ENCODE measurements at regions not wholly inside any gene's neighbourhood (a gene's known extent, or its start where the extent isn't known, plus 50 kb on each side); places are given as distances from the start of the nearest gene placed in this dataset.

- no peak for TF ChIP-seq PAX5 (IDR thresholded peaks at IDR 0.05; ENCODE audit: insufficient read depth, low read length, severe bottlenecking)
- TF ChIP-seq SPI1 (IDR thresholded peaks at IDR 0.05; ENCODE audit: low read depth, low read length): no peak
- no peak for TF ChIP-seq POU2F2 (IDR thresholded peaks at IDR 0.05; ENCODE audit: low read depth, low read length)
- no peak for TF ChIP-seq POLR2A (IDR thresholded peaks at IDR 0.05; ENCODE audit: low read depth, low read length)
- no peak for TF ChIP-seq TAF1 (IDR thresholded peaks at IDR 0.05; ENCODE audit: low read depth, low read length)
- no peak for TF ChIP-seq POLR2AphosphoS5 (IDR thresholded peaks at IDR 0.05; ENCODE audit: low read depth, low read length)
- no peak for FAIRE-seq
- DNase-seq (ENCODE audit: insufficient read length, low spot score): no peak
Measured at GRCh38 chr2:219692521-219692920, 65.1 kb downstream of the SLC4A3 start.

- DNase-seq (ENCODE audit: insufficient read length, low spot score) (no peak), FAIRE-seq (no peak)
Measured at GRCh38 chr2:219695145-219695709, 67.8 kb downstream of the SLC4A3 start.

GRCh38 chr2:219697811-219698747, 70.6 kb downstream of the SLC4A3 start:
- no peak for TF ChIP-seq SPI1 (IDR thresholded peaks at IDR 0.05; ENCODE audit: low read depth, low read length)
- no peak for TF ChIP-seq PAX5 (IDR thresholded peaks at IDR 0.05; ENCODE audit: insufficient read depth, low read length, severe bottlenecking)
- TF ChIP-seq POLR2AphosphoS5 (IDR thresholded peaks at IDR 0.05; ENCODE audit: low read depth, low read length): no peak
- TF ChIP-seq TAF1 (IDR thresholded peaks at IDR 0.05; ENCODE audit: low read depth, low read length): no peak
- no peak for TF ChIP-seq POLR2A (IDR thresholded peaks at IDR 0.05; ENCODE audit: low read depth, low read length)
- no peak for TF ChIP-seq POU2F2 (IDR thresholded peaks at IDR 0.05; ENCODE audit: low read depth, low read length)
- DNase-seq (ENCODE audit: insufficient read length, low spot score): no peak
- FAIRE-seq: no peak

More at GRCh38 chr2:219695145-219695709, 67.8 kb downstream of the SLC4A3 start:
- TF ChIP-seq POU2F2 (IDR thresholded peaks at IDR 0.05; ENCODE audit: low read depth, low read length) (no peak), POLR2AphosphoS5 (IDR thresholded peaks at IDR 0.05; ENCODE audit: low read depth, low read length) (no peak), PAX5 (IDR thresholded peaks at IDR 0.05; ENCODE audit: insufficient read depth, low read length, severe bottlenecking) (no peak), SPI1 (IDR thresholded peaks at IDR 0.05; ENCODE audit: low read depth, low read length) (no peak), TAF1 (IDR thresholded peaks at IDR 0.05; ENCODE audit: low read depth, low read length) (no peak), POLR2A (IDR thresholded peaks at IDR 0.05; ENCODE audit: low read depth, low read length) (no peak)

DNA sequence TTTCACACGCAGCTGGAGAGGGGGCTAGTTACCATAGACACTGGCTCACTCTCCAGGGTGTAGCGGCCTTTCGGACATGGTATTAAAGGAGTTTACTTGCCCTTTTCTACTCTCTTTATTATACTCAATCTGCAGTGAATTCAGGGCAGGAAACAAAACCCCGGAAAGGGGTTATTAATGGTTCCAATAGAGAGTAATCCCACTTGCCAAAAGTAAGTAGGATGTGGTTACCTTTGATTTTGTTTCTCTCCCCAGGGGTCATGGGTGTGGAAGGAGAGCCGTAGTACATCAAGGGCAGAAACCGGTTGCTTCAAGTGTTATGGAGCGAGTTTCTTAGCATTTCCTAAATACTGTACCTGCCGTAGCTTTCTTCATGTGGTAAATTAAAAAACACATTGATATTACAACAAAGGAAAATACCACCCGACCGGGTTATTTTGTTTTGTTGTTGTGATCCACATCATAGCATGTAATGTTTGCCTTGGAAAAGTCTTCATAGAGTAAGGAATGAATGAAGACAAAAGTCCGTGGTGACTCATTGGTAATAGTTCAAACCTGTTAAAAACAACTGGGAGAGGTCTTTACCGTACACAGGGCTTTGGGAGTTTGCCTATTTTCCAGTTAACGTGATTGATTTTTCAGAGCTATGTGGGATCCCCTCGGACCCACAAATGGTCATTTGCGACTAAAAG, 71.5 kb downstream of the SLC4A3 start:
- FAIRE-seq: no peak
- TF ChIP-seq TAF1 (IDR thresholded peaks at IDR 0.05; ENCODE audit: low read depth, low read length): no peak
- no peak for TF ChIP-seq POLR2AphosphoS5 (IDR thresholded peaks at IDR 0.05; ENCODE audit: low read depth, low read length)
- TF ChIP-seq PAX5 (IDR thresholded peaks at IDR 0.05; ENCODE audit: insufficient read depth, low read length, severe bottlenecking): no peak
- no peak for TF ChIP-seq POU2F2 (IDR thresholded peaks at IDR 0.05; ENCODE audit: low read depth, low read length)
- no peak for TF ChIP-seq POLR2A (IDR thresholded peaks at IDR 0.05; ENCODE audit: low read depth, low read length)
- no peak for TF ChIP-seq SPI1 (IDR thresholded peaks at IDR 0.05; ENCODE audit: low read depth, low read length)
- no peak for DNase-seq (ENCODE audit: insufficient read length, low spot score)

DNA sequence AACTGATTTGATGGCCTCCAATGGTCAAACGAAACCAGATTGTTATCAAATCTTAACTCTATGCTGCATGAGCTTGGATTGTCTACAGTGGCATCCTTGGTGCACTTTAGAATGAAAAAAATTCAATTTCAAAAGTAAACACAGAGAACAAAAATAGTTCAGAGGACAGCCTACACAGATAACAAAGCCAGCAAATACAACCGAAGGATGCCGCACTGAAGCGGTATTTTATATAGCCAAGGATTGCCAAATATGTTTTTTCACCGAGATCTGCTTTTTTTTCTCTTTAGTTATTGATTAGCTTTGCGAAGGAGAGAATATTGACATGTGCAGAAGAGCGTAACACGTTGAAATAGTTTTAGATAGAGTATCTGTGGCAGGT, 72.0 kb downstream of the SLC4A3 start:
- DNase-seq (ENCODE audit: insufficient read length, low spot score) (no peak), FAIRE-seq (no peak)
- no peak for TF ChIP-seq TAF1 (IDR thresholded peaks at IDR 0.05; ENCODE audit: low read depth, low read length)
- TF ChIP-seq POU2F2 (IDR thresholded peaks at IDR 0.05; ENCODE audit: low read depth, low read length): no peak
- no peak for TF ChIP-seq PAX5 (IDR thresholded peaks at IDR 0.05; ENCODE audit: insufficient read depth, low read length, severe bottlenecking)
- no peak for TF ChIP-seq SPI1 (IDR thresholded peaks at IDR 0.05; ENCODE audit: low read depth, low read length)
- no peak for TF ChIP-seq POLR2A (IDR thresholded peaks at IDR 0.05; ENCODE audit: low read depth, low read length)
- no peak for TF ChIP-seq POLR2AphosphoS5 (IDR thresholded peaks at IDR 0.05; ENCODE audit: low read depth, low read length)

DNA sequence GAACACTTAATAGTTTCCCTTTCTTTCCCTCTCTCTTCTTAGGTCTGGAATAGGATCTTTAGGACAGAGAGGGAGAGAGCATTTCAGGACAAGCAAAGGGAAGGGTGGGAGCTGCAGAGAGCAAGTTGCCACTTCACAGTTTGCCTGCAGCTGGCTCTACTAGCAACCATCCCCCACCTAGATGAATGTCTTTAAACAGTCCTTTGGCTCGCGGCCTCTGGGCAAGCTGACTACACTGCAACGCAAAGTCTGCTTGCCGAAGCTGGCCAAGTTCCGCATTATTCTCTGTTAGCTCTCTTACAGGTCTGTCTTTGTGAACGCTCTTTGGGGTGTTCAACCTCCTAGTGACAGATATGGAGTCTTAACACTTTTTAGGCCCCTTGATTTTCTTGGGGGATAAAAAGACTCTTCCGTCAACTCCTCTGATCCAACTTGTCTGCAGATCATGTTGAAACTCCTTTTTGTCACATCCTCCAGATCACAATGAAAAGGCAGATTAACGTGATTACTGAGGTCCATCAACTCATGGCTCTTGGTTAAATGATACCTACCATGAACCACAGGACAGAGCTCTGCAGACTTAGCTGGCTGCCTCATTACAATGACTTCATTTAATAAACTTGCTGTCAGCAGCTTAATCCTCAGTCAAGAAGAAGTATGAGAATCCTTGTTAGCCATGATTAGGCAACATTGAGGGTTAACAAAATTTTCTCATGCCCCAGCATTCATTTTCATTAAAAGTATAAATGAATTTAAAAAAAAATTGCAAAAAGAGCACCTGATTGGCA, 74.6 kb downstream of the SLC4A3 start:
- TF ChIP-seq PAX5 (IDR thresholded peaks at IDR 0.05; ENCODE audit: insufficient read depth, low read length, severe bottlenecking): no peak
- TF ChIP-seq POLR2AphosphoS5 (IDR thresholded peaks at IDR 0.05; ENCODE audit: low read depth, low read length): no peak
- TF ChIP-seq POU2F2 (IDR thresholded peaks at IDR 0.05; ENCODE audit: low read depth, low read length): no peak
- TF ChIP-seq TAF1 (IDR thresholded peaks at IDR 0.05; ENCODE audit: low read depth, low read length): no peak
- no peak for TF ChIP-seq SPI1 (IDR thresholded peaks at IDR 0.05; ENCODE audit: low read depth, low read length)
- TF ChIP-seq POLR2A (IDR thresholded peaks at IDR 0.05; ENCODE audit: low read depth, low read length): no peak
- DNase-seq (ENCODE audit: insufficient read length, low spot score) (no peak), FAIRE-seq (no peak)

DNA sequence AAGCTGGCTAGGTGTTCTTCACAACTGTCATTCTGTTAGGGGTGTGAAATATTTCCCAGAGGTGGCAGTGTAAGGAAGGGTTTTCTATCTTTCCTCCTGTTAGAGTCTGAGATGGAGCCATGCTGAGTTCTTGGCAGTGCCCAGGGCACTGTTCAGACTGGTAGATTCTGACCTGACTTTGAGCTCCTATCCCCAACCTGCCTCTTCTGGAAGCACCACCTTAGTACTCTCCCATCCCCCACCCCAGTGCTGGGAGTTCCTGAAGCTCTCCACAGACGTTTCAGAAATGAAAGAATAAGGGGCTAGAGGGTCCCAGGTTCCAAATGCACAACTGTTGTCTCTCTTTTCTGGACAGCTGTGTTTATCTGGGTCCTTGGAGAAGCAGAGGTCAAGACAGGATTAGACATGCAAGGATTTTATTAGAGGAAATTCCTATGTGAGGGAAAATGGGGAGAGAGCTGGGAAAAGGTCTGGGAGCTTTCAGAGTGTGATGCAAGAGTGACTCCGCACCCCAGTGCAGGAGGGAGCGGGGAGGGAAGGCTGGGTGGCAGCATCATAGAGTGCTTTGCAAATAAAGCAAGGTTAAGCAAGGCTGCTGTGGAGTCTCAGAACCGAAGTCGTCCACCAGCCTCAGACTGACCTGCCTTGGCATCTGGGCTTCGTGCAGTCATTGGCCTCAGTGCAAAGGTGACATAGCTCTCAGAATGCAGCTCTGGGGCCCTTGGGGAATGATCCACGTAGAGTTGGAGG, 75.5 kb downstream of the SLC4A3 start:
- no peak for TF ChIP-seq SPI1 (IDR thresholded peaks at IDR 0.05; ENCODE audit: low read depth, low read length)
- no peak for TF ChIP-seq POLR2A (IDR thresholded peaks at IDR 0.05; ENCODE audit: low read depth, low read length)
- TF ChIP-seq TAF1 (IDR thresholded peaks at IDR 0.05; ENCODE audit: low read depth, low read length): no peak
- TF ChIP-seq POU2F2 (IDR thresholded peaks at IDR 0.05; ENCODE audit: low read depth, low read length): no peak
- TF ChIP-seq PAX5 (IDR thresholded peaks at IDR 0.05; ENCODE audit: insufficient read depth, low read length, severe bottlenecking): no peak
- TF ChIP-seq POLR2AphosphoS5 (IDR thresholded peaks at IDR 0.05; ENCODE audit: low read depth, low read length): no peak
- FAIRE-seq (no peak), DNase-seq (ENCODE audit: insufficient read length, low spot score) (no peak)

GRCh38 chr2:219704878-219705277, 77.4 kb downstream of the SLC4A3 start:
- no peak for TF ChIP-seq POLR2AphosphoS5 (IDR thresholded peaks at IDR 0.05; ENCODE audit: low read depth, low read length)
- no peak for TF ChIP-seq SPI1 (IDR thresholded peaks at IDR 0.05; ENCODE audit: low read depth, low read length)
- no peak for TF ChIP-seq TAF1 (IDR thresholded peaks at IDR 0.05; ENCODE audit: low read depth, low read length)
- TF ChIP-seq POLR2A (IDR thresholded peaks at IDR 0.05; ENCODE audit: low read depth, low read length): no peak
- no peak for TF ChIP-seq PAX5 (IDR thresholded peaks at IDR 0.05; ENCODE audit: insufficient read depth, low read length, severe bottlenecking)
- no peak for TF ChIP-seq POU2F2 (IDR thresholded peaks at IDR 0.05; ENCODE audit: low read depth, low read length)
- no peak for DNase-seq (ENCODE audit: insufficient read length, low spot score)
- FAIRE-seq: no peak
